GM19025 (cell line): ENCODE measurements at regions not wholly inside any gene's neighbourhood (a gene's known extent, or its start where the extent isn't known, plus 50 kb on each side); places are given as distances from the start of the nearest gene placed in this dataset.

Experiments
- ATAC-seq: cut with Tn5 transposase; IDR thresholded peaks from one replicate; pipeline ENCODE4 v1.9.1; 2021; ENCODE audit warnings: mild to moderate bottlenecking, low read depth, moderate library complexity; ENCODE audit not compliant: unreplicated experiment

DNA sequence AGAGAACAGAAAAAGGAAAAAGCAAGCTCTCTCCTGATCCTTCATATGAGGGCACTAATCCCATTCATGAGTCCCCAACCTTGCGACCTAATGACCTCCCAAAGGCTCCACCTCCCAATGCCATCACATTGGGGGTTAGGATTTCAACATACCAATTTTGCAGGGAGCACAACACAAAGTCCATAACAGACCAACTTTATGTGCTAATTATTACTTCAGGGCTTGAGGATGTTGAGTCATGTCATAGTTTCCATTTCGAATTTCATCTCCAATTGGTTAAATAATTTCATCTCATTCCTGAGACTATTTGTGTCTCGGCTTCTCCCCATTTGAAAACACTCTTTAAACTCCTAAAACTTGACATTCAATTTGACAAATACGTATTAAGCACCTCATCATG, 69.9 kb upstream of the KLF7 start:
- no peak for ATAC-seq

DNA sequence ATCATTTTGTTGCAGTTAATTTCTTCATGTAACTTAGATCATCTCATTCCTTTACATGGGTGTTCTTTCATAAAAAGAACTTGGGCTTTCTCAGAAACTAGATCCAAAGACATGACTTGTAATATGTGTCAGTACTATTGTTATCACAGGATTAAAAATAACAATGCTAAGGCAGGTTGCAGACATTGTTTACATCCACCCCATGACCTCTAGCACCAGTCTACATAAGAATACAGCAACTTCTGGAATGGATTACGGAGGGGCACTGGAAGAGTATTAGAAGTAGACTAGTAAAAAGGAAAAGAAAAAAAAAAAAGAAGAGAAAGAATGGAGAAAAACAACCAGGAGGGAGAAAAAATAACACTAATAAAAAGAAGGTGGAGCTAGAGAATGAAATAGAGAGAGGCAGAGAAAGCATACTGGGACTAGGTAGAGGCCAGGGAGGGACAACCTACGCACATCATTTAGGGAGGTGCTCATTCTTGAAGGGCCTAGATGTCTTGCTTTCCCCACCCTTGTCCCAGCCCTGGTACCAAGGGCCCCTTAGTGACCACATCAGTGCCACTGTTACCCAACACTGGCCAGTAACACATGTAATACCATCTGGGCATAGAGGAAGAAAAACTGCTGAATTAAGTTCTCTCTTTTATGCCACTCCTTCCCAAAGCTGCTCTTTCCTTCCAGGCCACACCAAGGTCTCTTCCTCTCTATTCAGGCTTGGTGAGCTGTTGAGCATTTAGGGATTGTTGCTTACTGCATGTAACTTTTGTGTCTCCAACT, 70.6 kb upstream of the KLF7 start:
- no peak for ATAC-seq

DNA sequence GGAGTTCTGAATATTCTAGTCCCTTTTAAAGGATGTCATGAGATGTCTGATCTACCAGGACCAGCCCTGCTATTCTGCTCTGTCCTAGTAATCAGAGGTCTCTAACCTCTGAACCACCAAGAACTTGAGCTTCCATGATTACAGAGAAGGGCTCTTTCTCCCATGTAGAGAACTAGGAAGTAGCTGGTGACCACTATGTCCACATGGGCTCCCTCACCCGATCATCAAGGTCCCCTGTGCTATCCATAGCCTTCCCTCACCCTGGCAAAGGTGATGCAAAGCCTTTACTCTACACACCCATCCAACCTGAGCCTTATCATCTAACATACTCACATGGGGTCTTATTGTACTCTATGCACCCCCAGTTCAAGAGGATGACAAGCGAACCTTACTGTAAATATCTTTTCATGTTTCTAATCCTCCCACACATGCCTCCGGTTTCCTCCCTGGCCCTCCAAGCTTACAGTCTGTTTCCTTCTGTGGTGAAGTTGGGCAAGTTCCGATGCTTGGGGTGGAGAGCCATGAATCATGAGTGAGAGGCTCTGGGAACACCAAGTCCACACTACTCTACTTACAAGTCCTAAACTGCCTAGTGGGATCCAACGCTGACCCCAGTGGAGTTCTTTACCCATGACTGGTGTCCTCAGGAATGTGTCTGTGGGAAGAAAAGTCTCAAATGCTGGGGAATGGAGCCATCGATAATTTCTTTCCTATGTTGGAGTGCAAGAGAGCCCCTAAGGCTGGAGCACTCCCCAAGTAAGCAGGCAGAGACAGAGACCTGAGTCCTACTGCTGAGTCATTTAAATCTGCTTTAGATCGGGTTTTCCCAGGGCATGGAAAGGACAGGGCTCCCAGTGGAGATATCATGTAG, 73.3 kb upstream of the KLF7 start:
- ATAC-seq = no peak

DNA sequence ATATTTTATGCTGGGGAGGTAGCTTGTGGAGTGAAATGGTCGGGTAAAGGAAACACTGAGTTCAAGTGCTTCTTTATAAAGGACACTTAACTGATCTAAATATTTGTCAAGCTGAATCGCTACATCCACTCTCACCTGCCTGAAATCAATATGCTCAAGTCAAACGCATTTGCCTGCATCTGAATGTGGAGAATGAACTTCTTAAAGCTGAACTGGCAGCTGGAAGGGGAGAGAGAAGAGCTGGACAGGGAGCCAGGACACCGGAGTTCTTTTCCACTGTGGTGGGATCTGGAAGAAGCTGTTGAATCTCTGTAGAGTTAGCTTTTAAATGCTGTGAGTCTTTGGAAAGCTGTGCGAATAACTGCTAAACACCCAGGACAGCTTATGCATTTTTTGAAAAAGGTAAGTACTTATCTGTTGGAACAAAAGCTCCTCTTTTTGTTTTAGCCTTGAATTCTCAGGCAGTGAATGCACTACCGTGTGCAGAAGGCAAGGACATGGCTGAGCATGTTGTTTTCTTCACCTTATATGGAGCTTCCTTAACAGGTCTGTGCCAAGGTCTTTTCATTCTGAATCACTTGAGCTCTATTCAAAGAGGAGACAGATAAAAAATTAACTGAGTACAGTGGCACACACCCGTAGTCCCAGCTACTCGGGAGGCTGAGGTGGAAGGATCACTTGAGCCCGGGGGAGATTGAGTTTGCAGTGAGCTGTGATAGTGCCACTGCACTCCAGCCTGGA, 74.2 kb upstream of the KLF7 start:
- peak; percentile 51 for ATAC-seq

DNA sequence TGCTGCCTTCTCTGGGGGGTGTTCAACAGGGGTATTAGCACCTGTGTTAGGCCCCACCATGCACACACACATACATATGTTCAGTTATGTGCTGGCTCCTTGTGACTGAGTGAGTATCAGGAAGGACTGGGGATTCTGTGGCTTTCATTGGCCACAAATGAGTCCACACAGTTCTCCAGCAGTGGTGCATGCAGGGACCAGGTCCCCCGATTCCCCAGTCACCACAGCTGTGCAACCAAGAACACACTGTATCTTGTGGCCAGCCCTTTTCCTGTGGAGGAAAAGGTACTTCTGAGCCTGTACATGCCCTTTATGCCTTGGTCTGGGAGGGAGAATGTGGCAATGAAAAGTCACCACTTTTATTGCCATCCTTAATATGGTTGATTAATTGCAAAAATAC, 74.9 kb upstream of the KLF7 start:
- ATAC-seq = no peak

DNA sequence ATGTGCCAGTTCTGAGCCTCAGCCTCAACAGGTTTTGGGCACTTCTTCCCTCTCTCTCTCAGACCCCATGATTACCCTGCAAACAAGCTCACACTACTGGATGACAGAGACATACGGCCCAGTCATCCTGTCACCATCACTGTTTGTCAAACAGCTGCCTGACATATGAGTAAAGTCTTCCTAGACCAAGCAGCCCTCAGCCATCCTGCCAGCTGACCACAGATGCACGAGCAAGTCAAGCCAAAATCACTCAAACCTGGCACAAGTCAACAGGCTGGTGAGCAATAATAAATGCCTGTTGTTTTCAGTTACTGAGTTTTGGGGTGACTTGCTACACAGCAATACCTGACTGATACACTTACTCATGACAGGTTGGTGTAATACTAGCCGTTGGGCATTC, 75.5 kb upstream of the KLF7 start:
- ATAC-seq = peak; percentile 40

DNA sequence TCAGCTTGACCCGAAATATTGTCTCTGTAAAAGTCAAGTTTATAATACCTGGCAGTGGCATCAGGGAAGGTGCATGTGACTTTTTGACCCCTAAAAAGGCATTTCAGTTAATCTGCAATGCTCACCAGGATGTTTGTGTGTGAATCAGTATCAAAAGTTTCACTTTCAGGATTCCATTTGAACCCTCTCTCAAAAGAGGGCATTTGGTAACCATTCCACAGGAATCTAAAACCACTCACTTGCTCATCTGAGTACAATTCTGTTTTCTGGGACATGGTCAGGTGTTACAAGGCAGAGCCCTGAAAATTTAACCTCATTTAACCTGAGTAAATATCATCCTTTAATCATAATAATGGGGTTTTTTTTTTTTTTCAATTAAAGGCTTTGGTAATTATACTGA, 77.9 kb upstream of the KLF7 start:
- no peak for ATAC-seq

DNA sequence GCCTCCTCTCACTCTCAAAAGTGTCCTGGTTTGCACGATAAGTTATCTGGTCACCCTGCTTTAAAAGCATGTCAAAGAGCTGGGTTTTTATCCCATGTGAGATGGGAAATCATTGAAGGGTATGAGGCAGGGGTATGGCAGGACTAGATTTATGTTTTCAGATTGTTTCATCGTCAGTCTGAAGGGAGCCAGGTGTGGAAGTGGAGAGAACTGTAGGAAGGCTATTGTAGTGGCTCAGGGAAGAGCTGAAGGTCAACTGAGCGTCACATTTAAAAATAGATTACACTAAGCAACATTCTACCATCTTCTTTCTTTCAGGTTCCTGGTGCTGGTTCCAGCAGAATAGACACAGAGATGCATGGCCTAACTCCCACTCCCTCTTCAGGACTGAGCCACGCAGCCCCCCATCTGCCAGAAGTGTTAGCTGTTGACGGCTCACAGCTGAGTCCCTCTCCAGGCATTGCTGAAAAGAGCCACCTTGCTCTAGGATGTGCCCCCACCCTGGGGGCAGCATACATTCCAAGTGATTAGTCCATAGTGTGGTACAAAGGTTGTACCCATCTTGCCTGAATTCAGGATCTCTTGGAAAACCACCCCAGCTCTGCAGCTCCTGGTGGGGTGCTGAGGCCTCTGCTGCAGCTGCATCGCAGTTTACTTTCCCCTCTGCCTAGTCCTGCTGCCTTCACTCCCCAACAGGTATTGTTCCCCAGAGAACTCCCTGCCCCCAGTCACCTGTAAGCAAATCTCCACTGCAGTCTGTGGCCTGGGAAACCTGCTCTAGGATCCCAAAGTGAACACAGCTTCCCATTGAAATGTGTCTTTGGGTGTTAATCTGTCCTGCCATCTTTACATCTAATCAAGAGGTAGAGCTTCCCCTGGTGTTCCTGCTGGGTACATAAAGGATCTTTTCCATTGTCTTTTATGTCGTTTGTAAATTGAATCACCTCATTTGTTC, 79.5 kb upstream of the KLF7 start:
- ATAC-seq = no peak

DNA sequence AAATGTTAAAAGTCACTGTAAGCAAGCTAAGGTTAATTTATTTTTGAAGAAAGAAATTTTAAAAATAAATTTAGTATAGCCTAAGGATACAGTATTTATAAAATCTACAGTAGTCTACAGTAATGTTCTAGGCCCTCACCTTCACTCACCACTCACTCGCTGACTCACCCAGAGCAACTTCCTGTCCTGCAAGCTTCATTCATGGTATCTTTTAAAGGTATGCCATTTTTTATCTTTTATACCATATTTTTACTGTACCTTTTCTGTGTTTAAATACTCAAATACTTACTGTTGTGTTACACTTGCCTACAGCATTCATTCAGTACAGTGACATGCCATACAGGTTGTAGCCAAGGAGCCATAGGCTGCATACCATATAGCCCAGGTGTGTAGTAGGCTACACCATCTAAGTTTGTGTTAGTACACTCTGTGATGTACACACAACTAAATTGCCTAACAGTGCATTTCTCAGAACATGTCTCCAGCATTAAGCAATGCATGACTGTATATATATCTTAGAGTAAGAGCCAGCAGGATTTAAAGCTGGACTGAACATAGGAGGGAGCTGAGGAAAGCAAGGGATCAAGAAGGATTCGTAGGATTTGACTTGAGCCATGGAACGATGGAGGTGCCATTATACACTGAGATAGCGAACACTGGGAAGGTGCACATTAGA, 83.1 kb upstream of the KLF7 start:
- ATAC-seq = no peak

DNA sequence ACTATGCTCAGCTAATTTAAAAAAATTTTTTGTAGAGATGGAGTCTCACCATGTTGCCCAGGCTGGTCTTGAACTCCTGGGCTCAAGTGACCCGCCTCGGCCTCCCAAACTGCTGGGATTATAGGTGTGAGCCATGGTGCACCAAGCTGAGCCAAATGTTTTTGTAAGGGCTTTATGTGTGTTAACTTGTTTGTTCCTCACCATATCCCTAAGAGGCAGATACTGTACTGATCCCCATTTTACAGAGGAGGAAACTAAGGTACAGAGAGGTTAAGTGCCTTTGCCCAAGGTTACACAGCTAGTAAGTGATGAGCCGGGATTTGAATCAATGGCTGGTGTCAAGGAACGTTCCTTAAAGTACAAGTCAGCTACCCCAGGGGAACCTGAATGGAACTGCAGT, 85.3 kb upstream of the KLF7 start:
- ATAC-seq = no peak

DNA sequence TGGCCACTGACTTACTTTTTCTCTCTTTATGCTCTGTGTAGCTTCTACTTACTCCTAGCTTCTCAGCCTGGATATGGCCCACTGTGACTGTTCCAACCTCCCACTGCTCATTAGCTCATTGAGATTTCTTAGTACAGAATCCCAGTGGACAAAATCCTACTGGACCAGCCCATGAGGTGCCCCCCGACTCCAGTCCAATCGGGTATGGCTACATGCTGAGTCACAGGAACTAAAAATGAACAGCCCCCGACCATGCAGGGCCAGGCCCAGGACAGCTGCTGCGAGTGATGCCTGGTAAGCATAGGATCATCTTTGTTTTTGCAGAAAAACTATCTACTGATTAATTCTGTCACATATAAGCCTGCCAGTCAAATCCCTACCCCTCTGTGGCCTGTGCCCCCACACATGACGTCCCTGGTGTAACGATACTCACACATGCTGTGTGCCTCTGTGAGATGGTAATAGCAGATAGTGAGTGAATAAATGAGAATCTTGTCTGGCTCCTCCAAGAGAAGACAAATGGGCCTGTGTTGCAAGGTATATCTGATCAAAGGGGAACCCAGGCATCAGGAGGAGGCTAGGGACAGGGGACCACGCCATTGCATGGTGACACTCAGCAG, 85.9 kb upstream of the KLF7 start:
- ATAC-seq = no peak

DNA sequence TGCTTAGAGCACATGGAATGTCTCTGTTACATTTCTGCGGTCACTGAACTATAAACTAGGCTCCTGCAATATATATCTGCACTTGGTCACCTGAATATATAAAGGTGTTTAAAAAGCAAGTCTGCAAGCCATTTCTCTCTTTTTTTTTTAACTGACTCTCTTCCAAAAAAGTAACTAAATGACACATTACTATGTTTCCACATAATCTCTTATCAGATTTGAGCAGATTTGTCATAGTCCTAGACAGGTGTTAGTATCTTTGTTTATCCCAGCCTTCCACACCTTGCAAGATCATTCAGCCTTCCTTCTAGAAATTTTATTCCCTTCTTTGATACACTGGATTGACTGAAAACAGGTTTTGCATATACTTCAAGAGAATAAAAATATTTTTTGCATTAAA, 86.7 kb upstream of the KLF7 start:
- ATAC-seq = no peak

DNA sequence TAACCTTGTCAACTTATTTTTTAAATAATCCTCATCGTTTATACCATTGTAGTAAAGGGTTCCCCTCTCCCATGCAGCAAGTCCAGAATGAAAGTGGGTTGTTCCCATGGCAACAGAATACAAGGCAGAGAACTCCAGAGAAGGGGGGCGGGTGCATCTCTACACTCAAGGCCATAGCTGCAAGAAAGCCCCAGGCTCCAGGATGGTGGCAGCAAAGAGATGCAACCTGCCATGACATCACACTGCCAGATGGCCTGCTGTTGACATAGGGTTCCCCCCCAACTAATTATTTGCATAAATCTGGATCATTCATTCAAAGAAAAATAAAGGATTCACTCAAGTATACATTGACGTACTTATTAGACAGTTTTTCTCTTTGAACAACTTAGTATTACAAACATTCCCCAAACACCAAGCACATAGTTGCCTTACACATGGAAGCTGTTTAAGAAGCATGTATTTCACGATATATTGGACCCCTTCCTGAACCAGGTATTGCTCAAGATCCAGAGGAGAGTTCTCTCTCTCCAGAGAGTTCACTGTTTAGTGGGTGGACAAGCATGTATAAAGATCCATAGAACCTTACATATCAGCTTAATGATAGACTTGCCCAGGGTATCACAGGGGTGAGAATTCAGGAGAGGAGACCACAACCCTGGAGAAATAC, 87.4 kb upstream of the KLF7 start:
- ATAC-seq = no peak

DNA sequence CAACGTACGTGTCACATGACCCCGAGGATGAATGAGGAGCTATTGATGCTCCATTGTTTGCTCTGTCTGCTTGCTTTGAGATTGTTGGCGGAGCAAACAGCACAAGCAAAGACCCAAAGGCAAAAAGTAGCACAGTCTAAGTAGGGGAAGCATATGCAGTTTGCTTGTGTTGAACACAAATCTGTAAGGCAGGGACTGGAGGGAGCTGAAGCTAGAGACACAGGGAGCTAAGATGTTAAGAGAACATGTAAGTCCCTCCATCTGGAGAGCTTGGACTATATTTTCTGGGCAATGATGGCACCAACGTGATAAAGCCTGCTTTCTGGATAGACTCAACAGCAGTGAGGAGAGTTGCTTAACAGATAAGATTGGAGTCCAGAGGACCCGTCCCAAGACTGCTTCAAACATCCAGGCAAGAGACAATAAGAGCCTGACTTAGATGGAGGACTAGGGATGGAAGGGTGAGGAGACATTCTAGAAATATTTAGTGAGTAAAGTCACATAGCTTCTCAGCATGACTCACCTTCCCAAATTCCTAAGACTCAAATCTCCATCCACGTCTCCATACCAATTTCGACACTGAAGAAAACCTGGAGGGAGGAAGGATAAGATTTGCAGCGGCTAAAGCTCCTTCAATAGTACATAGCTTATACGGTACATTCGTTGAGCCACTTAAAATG, 88.1 kb upstream of the KLF7 start:
- ATAC-seq = no peak

DNA sequence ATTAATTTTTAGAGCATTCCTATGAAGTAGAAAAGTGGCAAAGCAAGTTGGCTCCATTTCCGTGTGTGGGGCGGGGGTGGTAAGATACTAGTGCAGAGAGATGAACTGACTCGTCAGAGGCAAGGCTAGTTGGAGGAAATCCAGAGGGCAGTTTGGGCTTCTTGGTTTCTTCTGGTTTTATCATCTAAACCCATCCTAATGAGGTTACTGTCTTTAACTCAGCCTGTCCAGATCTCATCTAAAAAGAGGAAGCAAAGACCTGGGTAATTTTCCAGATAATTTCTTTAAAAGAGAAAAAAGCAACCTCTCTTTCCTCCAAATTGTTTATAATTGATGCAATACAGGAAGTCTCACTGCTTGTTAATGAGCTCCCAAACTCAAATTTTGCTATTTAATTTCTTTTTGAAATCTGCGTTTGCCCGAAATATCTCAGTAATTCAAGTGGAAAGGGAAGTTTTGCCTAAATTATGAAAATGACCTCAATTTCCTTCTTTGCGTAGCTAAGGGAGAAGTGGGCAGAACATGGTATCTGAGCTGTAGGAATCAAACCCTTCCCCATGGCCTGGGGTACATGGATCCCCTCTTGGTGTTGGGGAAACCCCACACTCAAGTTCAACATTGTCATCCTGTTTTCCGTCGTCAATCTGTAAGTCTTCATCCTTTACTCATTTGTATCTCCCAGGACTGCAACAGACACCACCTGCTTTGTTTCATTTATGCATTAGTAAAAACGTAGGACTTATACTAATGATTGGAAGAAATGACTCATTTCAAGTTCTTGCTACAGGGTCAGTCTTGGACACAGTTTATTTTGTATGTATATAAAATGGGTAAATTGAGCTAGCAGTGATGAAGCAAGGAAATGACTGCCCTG, 89.1 kb upstream of the KLF7 start:
- no peak for ATAC-seq

DNA sequence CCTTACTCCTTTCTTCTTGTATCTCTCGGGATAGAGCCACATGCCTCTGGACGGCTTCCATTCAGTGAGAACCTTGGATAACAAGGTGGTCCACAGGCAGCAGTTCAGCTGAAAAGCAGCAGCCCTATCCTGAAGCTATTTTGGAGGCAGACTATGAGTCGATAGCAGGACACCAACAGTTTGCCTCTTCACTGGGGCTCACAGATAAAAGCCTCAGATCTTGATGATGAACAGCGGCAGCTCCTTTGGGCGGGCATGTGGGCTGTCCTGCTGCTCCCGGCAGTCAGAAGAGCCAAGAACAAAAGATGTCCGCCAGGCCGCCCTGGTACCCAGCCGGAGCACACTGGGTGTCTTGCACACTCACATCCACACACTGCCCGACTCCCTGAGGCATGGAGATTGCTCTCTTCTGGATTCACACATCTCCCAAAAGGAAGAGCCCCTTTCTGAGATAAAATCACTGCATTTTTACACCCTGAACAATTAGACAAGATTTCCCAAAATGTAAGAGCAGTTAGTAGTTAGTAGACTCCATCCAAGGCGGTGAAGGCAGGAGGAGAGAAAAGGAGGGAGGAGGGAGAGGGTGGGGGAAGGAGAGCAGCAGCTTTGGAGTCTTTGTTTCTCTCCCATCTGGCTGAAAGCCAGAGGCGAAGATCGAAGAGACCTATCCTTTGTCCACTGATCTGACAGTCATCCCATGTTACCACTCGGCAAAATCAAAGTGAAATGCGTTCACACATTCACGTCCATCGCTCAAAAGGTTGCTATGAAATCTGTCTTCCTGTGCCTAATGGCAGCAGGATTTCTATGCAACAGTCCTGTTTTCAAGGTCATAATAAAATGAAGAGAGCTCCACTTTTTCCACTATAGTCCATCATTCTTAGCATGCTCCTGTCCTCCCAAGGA, 90.1 kb upstream of the KLF7 start:
- no peak for ATAC-seq
